ENCODE measurements at regions not wholly inside any gene's neighbourhood (a gene's known extent, or its start where the extent isn't known, plus 50 kb on each side); places are given as distances from the start of the nearest gene placed in this dataset.
"Not testable (repeated sequence)": the region's sequence is repeated elsewhere in the genome, so short reads cannot be mapped to it uniquely, and the experiment has no call there.

DNA sequence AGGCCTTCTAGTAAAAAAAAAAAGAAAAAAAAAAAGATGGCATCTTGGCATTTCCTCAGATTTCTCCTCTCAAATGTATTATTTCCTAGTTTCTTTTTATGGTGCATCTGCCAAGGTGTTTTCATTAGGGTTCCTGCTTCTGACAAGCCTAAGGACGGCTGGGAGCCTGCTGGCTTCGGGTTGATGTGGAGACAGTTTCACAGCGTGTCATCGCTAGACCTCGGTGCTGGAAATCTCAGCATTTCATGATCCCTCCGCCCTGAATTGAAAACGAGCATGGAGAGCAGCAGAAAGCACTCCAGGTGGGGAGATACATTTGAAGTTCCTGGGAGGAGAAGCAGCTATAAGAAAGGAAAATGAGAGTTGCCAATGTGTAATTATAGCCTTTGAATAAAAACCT, 283.9 kb upstream of the CNTN5 start:
- Histone ChIP-seq H3K27ac (ENCODE audit: low read depth, low read length) (no peak overlapping the region), H3K27me3 (ENCODE audit: control insufficient read depth, low read length) (no peaks in the 10 kb centered on the region), H3K9me2 (replicated peaks; ENCODE audit: control insufficient read depth, low read length) (no peaks in the 10 kb centered on the region), H4K20me1 (ENCODE audit: control insufficient read depth, insufficient read depth, low read depth, low read length) (no peaks in the 10 kb centered on the region), H3K36me3 (ENCODE audit: control insufficient read depth, low read length) (no peaks in the 10 kb centered on the region), H3K4me2 (ENCODE audit: low read length) (no peak overlapping the region), H3K79me2 (ENCODE audit: control insufficient read depth, low read length) (no peaks in the 10 kb centered on the region), H3K9me3 (ENCODE audit: control insufficient read depth, insufficient read depth, low read length) (no peaks in the 10 kb centered on the region; the same call in 1 of the 2 replicates), H3K4me1 (ENCODE audit: control insufficient read depth, low read length) (no peaks in the 10 kb centered on the region), H3K4me3 (ENCODE audit: low read length) (no peak overlapping the region), H3F3A (ENCODE audit: control insufficient read depth, insufficient read depth) (no peaks in the 10 kb centered on the region)
- no peak for TF ChIP-seq EZH2phosphoT487 (IDR thresholded peaks at IDR 0.05; ENCODE audit: borderline replicate concordance, low read length)

DNA sequence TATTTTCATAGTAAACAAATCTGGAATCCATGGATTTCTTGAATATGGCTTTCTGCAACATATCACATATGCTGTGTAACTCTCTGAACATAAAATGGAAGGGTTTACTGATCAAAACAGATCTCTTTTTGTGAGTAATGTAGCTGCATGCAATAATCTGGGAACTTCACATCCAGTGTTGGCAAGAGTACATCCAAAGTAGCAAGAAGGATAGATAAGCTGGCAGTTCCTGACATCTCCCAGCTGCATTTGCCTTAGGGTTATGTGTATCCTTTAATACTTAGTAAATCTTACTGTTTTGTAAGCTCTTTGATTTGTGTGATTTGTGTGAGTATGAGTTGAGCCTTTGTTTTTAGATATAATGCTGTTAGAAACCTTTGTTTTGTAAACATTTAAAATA, 280.4 kb upstream of the CNTN5 start:
- no peaks in the 10 kb centered on the region for H3K9me2 ChIP-seq (replicated peaks; ENCODE audit: control insufficient read depth, low read length)
- no peaks in the 10 kb centered on the region for H3K4me1 ChIP-seq (ENCODE audit: control insufficient read depth, low read length)
- no peaks in the 10 kb centered on the region for H4K20me1 ChIP-seq (ENCODE audit: control insufficient read depth, insufficient read depth, low read depth, low read length)
- no peaks in the 10 kb centered on the region for H3K79me2 ChIP-seq (ENCODE audit: control insufficient read depth, low read length)
- H3K36me3 ChIP-seq (ENCODE audit: control insufficient read depth, low read length), result no peaks in the 10 kb centered on the region
- H3K4me2 ChIP-seq (ENCODE audit: low read length), result no peak overlapping the region
- TF ChIP-seq, protein P1, sequence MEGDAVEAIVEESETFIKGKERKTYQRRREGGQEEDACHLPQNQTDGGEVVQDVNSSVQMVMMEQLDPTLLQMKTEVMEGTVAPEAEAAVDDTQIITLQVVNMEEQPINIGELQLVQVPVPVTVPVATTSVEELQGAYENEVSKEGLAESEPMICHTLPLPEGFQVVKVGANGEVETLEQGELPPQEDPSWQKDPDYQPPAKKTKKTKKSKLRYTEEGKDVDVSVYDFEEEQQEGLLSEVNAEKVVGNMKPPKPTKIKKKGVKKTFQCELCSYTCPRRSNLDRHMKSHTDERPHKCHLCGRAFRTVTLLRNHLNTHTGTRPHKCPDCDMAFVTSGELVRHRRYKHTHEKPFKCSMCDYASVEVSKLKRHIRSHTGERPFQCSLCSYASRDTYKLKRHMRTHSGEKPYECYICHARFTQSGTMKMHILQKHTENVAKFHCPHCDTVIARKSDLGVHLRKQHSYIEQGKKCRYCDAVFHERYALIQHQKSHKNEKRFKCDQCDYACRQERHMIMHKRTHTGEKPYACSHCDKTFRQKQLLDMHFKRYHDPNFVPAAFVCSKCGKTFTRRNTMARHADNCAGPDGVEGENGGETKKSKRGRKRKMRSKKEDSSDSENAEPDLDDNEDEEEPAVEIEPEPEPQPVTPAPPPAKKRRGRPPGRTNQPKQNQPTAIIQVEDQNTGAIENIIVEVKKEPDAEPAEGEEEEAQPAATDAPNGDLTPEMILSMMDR (IDR thresholded peaks at IDR 0.05; ENCODE audit: low read depth, low read length, poor library complexity, severe bottlenecking), result no peak
- TF ChIP-seq EZH2phosphoT487 (IDR thresholded peaks at IDR 0.05; ENCODE audit: borderline replicate concordance, low read length), result no peak
- H3K27me3 ChIP-seq (ENCODE audit: control insufficient read depth, low read length), result no peaks in the 10 kb centered on the region
- H3F3A ChIP-seq (ENCODE audit: control insufficient read depth, insufficient read depth), result no peaks in the 10 kb centered on the region
- H3K4me3 ChIP-seq (ENCODE audit: low read length), result no peak overlapping the region
- H3K27ac ChIP-seq (ENCODE audit: low read depth, low read length), result no peak overlapping the region
- H3K9me3 ChIP-seq (ENCODE audit: control insufficient read depth, insufficient read depth, low read length), result no peaks in the 10 kb centered on the region; the same call in 1 of the 2 replicates

DNA sequence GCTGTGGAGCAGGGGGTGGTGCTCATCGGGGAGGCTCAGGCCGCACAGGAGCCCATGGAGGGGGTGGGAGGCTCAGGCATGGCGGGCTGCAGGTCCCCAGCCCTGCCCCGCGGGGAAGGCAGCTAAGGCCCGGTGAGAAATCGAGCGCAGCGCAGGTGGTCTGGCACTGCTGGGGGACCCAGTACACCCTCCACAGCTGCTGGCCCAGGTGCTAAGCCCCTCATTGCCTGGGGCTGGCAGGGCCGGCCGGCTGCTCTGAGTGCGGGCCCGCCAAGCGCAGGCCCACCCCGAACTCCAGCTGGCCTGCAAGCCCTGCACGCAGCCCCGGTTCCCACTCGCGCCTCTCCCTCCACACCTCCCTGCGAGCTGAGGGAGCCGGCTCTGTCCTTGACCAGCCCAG, 257.3 kb upstream of the CNTN5 start:
- not testable (repeated sequence) for H3K9me3 ChIP-seq (ENCODE audit: control insufficient read depth, insufficient read depth, low read length); H3K4me1 ChIP-seq (ENCODE audit: control insufficient read depth, low read length); H3K27me3 ChIP-seq (ENCODE audit: control insufficient read depth, low read length); H3K9me2 ChIP-seq (replicated peaks; ENCODE audit: control insufficient read depth, low read length); H3F3A ChIP-seq (ENCODE audit: control insufficient read depth, insufficient read depth); H3K27ac ChIP-seq (ENCODE audit: low read depth, low read length); H3K4me2 ChIP-seq (ENCODE audit: low read length); H4K20me1 ChIP-seq (ENCODE audit: control insufficient read depth, insufficient read depth, low read depth, low read length); H3K36me3 ChIP-seq (ENCODE audit: control insufficient read depth, low read length); H3K4me3 ChIP-seq (ENCODE audit: low read length); H3K79me2 ChIP-seq (ENCODE audit: control insufficient read depth, low read length)

DNA sequence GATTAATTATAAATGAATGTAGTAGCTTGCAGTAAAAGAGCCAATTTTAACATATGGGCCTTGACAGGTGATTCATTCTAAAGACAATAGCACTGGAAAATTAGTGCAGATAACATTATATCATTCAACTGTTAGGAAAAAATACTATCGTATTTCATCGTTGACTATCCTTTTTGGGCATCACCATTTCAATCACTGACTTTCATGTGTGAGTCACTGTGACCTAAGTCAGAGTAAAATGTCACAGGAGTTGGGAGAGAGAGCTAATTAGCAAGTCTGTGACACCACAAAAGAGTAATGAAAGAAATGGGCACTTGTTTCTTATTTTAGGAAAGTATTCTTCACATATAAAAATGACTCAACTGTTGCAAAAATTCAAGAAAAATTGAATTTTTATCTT, 253.8 kb upstream of the CNTN5 start:
- Histone ChIP-seq H3K27ac (ENCODE audit: low read depth, low read length) (no peak overlapping the region), H3K79me2 (ENCODE audit: control insufficient read depth, low read length) (no peaks in the 10 kb centered on the region), H3K9me2 (replicated peaks; ENCODE audit: control insufficient read depth, low read length) (no peaks in the 10 kb centered on the region), H3F3A (ENCODE audit: control insufficient read depth, insufficient read depth) (no peaks in the 10 kb centered on the region), H3K9me3 (ENCODE audit: control insufficient read depth, insufficient read depth, low read length) (peaks cover 4% of the 10 kb centered on the region), H3K36me3 (ENCODE audit: control insufficient read depth, low read length) (no peaks in the 10 kb centered on the region), H4K20me1 (ENCODE audit: control insufficient read depth, insufficient read depth, low read depth, low read length) (no peaks in the 10 kb centered on the region), H3K27me3 (ENCODE audit: control insufficient read depth, low read length) (no peaks in the 10 kb centered on the region), H3K4me3 (ENCODE audit: low read length) (no peak overlapping the region), H3K4me2 (ENCODE audit: low read length) (no peak overlapping the region), H3K4me1 (ENCODE audit: control insufficient read depth, low read length) (no peaks in the 10 kb centered on the region)
- no peak for TF ChIP-seq EZH2phosphoT487 (IDR thresholded peaks at IDR 0.05; ENCODE audit: borderline replicate concordance, low read length)
- TF ChIP-seq, protein P1 (IDR thresholded peaks at IDR 0.05; ENCODE audit: low read depth, low read length, poor library complexity, severe bottlenecking), result no peak

DNA sequence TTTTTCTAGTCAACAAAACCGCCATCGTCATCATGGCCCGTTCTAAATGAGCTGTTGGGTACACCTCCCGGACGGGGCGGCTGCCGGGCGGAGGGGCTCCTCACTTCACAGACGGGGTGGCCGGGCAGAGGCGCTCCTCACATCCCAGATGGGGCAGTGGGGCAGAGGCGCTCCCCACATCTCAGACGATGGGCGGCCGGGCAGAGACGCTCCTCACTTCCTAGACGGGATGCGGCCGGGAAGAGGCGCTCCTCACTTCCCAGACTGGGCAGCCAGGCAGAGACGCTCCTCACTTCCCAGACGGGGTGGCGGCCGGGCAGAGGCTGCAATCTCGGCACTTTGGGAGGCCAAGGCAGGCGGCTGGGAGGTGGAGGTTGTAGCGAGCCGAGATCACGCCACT, 250.7 kb upstream of the CNTN5 start:
- not testable (repeated sequence) for H3K4me3 ChIP-seq (ENCODE audit: low read length); H3K9me3 ChIP-seq (ENCODE audit: control insufficient read depth, insufficient read depth, low read length); H3F3A ChIP-seq (ENCODE audit: control insufficient read depth, insufficient read depth); H3K27ac ChIP-seq (ENCODE audit: low read depth, low read length); H3K9me2 ChIP-seq (replicated peaks; ENCODE audit: control insufficient read depth, low read length); H3K27me3 ChIP-seq (ENCODE audit: control insufficient read depth, low read length); H3K4me2 ChIP-seq (ENCODE audit: low read length); H4K20me1 ChIP-seq (ENCODE audit: control insufficient read depth, insufficient read depth, low read depth, low read length); H3K4me1 ChIP-seq (ENCODE audit: control insufficient read depth, low read length); H3K36me3 ChIP-seq (ENCODE audit: control insufficient read depth, low read length); H3K79me2 ChIP-seq (ENCODE audit: control insufficient read depth, low read length)
